Stimulated activated CD4-positive, alpha-beta T cell treated with anti-CD3 and anti-CD28 coated beads, Interleukin-12 subunit alpha, Interleukin-12 subunit beta, amount 100 ng/mL, for 24 hours (primary cell): ENCODE measurements at regions not wholly inside any gene's neighbourhood (a gene's known extent, or its start where the extent isn't known, plus 50 kb on each side); places are given as distances from the start of the nearest gene placed in this dataset.

Source experiments
- DNase-seq, 2 experiments: peaks; one replicate each; pipeline ENCODE4 v3.0.0-alpha.2; 2020; ENCODE audit warnings: low read depth in 2 of 2

DNA sequence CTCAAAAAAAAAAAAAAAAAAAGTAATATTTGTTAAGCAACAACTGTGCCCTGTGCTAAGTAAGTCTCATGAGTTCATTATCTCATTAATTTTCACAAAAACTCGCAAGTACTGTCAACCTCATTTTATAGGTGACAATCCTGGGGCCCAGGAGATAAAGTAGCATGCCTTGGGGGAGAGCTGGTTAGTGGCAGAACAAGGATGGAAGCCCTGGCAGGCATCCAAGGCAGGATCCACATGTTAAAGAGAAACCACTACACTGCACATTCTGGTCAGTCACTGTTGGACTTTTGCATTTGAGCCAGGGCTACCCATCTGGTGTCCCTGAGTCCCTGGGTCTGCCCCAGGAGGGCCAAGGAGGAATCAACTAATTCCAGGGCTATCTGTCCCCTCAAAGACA is 54.6 kb downstream of the ZFP36L2 start:
- DNase-seq: no peak

DNA sequence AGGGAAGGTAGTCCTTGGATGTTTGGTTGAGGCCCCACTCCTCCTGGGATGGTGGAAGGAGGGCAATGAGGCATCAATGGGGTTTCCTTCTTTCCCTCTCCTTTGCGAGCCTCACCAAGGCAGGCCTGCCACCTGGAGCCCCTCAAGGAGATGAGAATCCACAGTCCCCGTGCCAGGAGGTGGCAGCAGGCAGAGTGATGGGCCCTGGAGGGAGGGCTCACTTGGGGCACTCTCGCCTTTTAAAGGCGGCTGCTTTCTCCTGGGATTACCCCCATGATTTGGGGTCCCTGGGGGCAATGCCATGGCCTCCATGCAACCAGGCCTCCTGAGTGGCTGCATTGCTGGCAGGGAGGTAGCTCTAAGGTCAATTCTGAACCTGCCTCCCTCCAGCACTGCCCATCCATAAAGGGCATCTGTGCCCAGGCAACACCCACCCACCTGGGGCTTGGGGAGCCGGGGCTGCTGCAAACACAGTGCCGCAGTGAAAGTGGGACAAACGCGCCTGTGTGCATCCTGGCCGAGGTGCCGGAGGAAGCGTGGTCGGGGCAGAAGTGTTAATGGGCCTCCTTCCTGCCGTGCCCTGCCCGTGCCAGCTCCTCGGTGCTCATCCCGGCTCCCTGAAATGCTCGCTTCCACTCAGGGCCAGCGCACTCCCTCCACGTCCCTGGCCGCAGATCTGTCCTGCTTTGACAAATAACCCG is 55.9 kb downstream of the ZFP36L2 start:
- DNase-seq: no peak

DNA sequence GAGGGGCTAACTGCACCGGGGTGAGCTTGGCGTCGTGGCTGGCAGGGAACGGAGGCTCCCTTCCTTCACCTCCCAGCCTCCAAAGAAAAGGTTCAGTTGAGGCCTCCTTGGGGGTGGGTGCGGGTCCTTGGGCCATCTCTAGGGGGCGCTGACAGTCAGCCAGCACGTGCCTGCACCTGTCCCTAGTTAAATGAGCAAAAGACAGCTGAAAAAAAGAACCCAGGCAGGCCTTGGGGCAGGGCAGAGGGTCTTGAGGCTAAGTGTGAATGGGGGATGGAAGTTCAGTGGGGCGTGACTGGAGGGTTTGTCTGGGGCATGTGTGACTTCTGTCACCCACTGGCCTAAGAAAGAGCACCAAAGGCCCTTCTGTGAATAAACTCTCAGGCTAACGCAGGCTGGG is 56.4 kb downstream of the ZFP36L2 start:
- peak in 1 of 2 experiments; percentile 56 for DNase-seq

DNA sequence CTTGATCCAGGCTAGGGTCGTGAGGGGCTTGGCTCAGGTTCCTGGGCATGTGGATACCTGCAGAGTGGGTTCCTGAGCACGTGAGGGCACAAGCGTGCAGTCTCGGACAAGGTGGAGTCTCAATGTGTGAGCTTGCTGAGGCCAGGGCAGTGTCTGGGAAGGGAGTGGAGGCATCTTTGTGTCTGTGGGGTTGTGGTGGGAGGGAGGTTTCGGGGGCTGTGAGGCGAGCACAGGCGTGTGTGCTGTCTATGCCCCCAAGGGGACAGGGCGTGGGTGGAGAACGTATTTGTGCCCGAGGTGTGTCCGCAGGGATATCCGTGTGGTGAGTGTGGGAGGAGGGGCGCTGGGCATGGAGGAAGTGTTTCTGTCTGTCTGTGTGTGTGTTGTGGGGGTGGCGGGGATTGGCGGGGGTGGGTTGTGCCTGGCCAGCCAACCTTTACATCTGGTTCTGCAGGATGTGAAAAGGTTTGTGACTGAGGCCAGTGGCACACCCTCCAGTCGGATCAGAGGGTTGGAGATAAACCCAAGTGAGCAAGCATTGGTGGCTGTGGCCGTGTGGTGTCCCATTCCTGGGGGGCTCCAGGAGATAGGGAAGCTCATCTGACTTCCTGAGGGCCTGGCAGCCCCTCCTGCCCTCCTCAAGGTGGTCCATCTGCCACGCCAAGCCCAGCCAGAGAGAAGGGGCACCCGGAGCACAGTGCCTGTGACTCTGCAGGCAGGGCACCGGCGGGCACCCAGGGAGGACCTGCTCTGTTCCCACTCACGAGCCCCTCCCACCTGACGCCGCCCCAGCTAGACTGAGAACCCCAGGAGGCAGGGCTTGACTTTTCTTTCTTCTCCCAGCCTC is 57.1 kb downstream of the ZFP36L2 start:
- DNase-seq: no peak

DNA sequence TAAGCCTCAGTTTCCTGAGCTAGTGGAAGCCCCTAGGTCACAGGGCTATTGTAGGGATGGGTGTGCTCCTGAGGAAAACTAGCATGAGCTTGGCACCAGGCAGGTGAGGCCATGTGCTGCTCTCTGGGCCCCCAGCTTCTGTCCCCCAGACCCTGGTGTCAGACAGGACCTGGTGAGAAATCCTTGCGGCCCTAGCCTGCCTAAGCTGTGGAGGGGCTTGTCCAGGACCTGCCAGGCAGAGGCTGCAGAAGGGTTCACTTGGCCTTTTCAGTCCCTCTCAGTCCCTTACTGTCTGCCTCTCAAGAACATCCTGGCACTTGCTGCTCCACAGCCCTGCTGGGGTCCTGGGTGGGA is 58.4 kb downstream of the ZFP36L2 start:
- no peak for DNase-seq

DNA sequence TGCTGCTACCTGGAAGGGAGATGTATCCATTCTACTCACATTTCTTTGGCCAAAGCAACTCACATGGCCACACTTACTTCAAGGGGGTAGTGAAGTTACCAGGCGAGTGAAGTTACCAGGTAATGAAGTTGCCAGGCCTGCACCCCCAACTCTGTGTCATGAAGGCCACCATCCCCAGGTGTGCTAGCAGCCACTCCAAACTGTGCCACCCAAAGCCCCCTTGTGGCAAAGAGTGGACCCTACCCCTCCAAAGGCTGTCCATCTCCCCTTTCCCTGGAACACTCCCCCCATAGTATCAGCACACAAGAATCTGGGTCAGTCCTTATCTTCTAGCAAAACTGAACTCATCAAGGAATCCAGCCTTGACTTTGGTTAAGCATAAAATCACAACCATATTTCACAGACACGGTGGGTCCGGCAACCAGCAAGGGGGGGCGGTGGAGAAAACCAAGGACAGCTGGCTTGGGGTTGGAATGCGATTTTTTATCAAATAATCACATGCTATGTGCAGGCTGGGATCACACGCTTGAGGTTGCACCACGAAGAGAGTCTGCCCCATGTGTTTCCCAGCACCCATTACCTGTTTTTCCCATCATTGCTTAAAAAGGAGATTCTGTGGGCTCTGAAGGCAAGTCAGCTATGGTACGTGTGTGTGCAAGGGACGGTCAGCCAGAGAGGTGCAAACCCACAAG is 60.9 kb downstream of the ZFP36L2 start:
- DNase-seq: no peak

DNA sequence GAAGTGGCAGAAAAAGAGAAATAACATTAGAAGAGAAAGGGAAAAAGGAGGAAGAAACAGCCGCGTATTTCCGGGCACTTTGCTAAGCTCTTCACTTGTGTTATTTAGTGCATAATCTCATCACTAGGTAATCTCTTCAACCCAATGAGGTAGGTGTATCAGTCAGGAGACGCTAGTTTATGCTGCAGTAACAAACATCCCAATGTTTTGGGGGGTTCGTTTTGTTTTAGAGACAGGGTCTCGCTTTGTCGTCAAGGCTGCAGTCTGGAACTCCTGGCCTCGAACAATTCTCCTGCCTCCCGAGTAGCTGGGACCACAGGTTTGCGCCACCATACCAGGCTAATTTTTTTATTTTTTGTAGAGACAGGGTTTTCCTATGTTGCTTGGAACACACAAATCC is 61.7 kb downstream of the ZFP36L2 start:
- DNase-seq: no peak

DNA sequence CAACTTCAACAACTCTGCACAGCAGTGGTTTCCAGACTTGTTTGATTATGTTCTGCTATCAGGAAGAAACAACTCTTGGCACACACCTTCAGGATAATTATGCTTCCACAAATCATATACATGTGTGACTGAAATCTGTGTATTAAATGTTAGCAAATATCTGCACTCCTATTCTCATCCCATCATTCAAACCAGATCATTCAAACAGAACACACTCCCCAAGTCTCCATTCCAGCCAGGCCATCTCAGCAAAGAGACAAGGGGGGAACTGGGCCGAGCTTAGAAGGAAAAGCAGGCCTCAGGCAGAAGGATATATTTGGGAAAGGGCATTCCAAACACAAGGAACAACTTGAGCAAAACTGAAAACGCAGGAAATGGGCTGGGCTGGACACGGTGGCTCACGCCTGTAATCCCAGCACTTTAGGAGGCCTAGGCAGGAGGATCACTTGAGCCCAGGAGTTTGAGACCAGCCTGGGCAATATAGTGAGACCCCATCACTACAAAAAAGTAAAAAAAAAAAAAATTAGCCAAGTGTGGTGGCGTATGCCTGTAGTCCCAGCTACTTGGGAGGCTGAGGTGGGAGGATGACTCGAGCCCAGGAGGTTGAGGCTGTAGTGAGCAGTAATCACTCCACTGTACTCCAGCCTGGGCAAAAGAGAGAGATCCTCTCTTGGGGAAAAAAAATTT is 62.7 kb downstream of the ZFP36L2 start:
- no peak for DNase-seq

DNA sequence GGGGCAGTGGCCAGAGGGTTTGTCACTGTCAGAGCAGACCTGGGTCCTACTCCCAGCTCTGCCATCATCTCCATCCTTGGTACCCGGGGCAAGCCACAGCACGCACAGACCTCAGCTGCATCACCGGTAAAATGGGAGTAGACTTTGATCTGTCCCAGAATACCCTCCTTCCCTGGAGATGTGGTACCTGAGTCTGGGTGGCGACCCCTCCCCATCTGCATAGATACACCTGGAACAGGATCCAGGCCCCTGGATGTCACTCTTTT is 64.0 kb downstream of the ZFP36L2 start:
- DNase-seq: no peak

DNA sequence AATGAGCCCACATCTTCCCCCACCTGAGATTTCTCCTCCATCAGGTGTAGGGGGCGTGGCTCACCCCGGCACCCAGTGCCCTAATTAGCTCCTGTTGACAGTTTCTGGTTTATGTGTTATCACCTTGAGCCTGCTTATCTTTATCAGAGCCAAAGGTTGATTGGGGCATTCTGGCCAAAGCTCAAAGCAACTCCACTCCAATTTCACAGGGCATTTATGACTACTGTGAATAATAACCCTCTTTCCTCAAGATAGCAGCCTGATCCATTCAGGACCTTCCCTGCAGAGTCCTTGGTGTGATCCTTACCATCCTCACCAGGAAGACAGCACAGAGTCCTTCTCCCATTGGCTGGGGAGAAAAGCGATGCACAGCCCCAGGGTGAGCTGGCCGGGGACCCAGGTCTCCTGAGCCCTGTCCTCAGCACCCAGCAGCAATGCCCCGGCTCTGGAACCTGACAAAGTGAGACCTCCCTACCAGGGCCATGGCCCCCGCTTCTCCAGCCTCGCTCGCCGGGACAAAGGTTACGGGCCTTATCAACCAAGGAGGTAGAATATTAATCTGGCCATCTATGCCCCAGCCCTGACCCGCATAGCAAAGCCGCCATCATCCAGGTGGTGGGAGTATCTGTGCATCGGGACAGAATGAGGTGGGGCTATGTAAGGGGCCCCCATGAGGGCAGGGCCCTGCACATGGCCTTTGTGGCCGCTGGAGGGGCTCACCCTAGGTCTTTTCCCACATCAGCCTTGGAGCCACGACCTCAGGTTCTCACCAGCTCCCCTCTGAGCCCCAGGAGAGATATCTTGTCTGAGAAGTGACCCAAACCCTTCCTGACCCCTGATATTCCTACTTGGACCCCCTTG is 64.5 kb downstream of the ZFP36L2 start:
- no peak for DNase-seq

DNA sequence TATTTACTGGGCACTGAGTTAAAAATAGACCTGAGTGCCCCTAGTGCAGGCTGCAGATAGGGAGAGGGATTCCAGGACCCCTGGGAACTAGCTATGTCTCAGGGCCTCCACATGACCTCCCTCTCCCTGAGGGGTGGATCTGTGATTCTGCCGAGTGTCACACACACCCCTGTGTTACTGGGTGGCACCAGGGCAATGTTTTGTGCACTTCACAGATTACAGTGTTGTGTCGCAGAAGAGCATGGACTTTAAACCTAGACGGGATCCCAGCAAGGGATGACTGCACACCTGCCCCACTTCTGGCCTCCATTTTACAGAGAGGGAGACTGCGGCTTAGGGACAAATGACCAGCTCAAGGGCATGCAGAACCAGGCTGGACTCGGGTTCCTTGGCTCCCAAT is 65.6 kb downstream of the ZFP36L2 start:
- DNase-seq: no peak

DNA sequence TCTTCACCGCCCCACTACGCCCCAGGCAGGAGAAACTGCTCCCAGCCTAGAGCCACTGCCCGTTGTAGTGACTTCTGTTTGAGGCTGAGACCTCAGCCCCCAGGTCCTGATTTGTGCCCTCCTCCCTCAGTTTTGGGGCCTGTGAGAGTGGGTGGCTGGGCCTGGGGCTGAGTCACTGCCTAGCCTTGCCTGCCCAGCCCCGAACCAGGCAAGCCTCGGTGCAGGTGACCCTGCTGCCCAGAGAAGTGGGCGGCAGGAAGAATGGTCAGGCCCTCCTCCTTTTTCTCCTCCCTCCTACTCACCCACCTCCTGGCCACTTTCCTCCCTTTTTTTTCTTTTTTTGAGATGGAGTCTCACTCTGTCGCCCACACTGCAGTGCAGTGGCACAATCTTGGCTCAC is 66.6 kb downstream of the ZFP36L2 start:
- no peak for DNase-seq

DNA sequence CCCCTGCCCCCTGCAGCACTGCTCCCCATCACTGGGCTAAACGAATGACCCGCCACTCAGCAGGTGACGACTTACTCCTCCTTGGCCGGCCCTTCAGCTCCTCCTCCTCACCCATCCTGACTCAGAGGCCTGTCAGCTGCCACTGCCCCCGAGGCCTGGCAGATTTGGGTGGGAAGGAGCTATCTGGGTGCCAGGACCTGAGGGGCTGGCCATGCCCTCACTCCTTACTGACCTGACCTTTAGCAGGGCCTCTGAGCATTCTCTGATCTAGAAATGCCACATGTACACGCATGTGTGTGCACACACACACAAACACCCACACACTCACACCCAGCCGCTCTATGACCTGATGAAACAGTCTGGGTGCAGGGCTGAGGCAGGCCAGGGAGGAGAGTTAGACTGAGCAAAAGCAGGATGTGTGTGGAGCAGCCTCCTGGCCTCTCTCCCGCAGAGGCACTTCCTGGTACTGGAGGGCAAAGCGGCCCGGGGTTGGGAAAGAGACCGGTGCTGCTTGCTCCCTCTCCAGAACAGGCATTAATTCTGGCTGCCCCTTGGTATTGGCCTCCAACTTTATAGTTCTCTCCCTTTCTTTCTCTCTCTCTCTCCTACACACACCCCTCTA is 68.0 kb downstream of the ZFP36L2 start:
- peak in 1 of 2 experiments; percentile 52 for DNase-seq

DNA sequence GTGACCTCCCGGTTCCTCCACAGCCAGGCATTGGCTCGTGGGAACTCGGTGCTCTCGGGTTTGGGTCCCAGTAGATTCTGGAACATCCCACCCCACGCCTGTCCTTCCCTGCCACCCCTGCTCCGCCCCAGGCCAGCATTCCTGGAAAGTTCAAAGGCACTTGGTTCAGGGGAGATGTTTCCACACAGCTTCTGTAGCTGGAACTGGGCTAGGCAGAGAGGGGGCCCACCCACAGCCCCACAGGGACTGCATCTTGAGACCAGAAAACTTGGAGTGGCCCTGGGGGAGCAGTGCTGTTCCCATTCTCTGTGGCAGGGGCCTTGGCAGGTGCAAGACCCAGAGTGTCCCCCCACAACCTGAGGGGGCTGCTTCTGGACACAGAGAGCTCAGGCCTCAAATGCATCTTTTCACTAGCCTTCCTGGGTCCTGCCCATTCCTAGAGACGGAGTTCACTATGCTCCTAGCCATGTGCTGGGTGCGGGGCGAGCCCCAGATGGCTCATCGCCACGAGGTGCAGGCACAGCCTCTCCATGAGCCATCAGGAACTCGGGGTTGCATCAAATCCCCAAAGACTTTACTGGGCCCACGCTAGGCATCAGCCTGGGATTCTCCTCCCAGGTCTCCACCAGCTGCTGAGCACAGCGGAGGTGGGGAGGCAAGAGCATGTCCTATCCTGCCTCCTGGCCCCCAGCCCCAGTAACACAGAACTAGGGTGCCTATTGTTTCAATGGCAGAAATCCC is 68.7 kb downstream of the ZFP36L2 start:
- DNase-seq: no peak

DNA sequence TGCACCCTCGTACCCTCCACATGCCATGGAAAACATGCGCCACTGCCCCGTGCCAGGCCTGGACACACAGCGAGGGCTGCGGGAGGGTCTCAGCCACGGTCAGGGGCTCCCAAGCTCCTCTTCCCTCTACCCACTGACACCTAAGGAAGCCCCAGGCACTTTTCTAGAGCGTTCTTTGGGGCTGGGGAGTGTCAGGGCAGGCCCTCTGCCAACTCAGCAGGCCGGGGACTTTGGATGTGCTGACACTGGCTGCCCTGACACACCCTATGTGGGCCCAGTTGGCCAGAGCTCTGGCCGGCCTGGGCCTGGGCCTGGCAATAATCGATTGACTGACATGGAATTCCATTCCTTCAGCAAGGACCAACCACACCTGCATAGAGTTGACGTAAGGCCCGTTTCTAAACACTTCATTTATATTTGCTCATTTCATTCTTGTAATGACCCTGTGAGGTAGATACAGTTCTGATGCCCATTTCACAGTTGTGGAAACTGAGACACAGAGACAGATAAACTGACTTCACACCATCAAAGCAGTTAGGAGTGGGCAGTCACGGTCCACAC is 70.5 kb downstream of the ZFP36L2 start:
- no peak for DNase-seq

DNA sequence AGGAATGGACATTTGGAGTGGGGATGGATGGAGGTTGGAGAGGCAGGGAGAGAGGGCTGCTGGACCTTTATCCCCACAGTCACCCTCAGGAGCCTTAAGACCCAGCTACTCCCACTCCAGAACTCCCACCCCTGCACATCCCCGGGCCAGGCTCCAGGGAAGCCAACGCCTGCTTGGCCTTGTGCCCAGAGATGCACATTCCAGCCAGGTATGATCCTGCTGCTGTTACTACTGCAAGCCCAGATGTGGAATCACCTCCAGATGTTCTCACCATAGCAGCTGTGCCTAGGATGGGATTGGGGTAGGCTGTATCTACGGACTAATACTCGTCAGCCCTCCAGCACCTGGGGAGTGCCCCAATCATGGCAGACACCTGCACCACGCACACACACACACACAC is 71.7 kb downstream of the ZFP36L2 start:
- no peak for DNase-seq

DNA sequence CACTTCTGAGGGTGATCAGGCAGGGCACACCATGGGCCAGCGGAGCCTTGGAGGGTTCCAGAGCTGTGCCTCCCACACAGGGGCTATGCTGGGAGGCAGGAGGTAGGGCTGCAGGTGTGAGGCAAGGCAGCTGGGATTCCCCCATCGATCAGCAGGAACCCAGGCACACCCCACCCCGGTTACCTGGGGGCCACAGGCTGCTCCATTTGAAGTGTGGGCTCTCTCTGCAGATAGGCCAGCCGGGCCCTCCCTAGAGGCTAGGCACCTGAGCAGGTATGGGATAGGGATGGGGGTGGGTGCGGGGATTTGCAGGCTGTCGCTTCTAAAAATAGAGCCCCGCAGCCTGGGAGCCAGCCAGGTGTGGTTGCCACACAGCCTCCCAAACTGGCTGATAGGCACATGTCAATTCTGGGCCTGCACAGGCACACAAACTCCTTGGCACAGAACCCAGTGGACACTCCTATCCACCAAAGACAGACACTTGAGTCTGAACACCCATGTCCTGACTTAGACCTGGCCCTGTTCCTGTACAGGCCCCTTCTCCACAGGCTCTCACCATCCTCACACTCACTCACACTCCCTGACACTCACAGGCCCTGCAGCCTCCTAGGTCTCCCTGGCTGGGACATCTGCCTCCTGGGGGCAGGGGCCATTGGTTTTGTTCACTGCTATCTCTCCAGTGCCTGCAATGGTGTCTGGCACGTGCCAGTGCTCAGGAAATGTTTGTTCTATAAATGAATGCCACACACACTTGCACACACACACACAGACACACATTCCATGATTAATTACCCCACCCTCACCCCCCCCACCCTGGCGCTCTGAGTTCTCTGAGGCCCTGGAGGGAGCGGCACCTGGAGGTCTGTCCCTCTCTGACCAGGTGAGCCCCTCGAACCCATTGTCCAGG is 73.4 kb downstream of the ZFP36L2 start:
- DNase-seq: no peak

DNA sequence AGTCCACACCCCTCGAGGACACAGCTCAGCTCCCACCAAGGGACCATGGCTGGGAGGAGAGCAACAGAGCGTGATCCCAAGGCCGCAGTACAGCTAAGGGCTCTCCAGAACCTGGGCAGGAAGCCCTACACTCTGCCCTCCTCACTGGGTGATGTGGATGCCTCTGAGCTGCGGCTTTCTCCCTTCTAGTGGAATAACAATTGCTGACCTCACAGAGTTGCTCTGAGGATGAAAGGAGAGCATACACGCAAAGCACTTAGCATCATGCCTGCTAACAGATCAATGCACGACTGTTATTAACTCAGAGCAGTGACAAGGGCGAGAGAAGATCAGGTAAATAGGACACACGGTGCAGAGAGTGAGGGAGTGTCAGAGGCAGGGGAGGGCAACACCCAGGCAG is 74.2 kb downstream of the ZFP36L2 start:
- no peak for DNase-seq
